ENCODE measurements at regions not wholly inside any gene's neighbourhood (a gene's known extent, or its start where the extent isn't known, plus 50 kb on each side); places are given as distances from the start of the nearest gene placed in this dataset.

DNA sequence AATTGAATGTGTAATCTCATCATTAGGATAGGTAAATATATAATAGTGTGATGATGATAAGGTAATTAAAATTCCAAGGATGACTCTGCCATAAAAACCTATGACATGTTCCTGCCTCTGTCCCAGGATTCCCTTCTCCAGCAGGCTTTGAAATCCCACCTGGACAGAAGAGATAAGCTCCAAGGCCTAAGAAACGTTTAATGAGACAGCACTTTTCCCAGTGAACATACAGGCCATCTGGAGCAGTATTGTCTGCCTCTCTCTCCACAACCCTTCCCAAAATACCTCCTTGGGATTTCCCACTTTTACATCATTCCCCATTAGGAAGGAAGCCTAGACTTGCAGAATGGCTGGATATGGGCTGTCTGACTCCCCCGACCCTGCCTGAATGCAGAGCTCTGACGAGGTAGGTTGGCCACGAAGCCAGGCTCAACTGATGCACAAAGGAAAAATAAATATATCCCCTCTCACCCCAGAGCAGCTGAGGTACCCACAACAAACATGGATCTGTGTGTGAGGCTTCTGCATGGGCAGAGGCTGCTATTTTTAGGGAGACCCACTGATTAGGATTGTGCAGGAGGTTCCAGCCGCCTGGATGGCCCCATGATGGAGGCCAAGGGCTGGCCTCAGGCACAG lies 71.0 kb downstream of the TMPRSS5 start:
- intact Hi-C loops (cut with DNase I), result no loop called here
- no peak for ATAC-seq
- no peak for DNase-seq (ENCODE audit: low spot score)

DNA sequence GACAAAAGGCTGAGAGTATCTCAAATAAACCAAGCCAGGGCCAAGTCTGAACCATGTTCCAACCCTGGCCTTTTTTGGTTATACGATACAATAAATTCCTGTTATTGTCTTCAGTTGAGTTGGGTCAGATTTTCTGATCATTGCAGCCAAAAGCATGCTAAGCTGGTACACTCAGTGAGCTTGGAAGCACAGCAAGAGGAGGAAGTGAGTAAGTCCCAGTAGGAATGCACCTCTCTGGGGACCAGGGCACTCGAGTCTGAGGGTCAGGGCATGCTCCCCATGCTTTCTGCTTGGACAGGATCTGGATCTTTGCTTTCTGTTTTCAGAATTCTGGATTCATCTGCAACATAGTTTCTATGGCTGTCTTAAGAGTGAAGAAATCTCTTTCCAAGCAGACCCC lies 73.1 kb downstream of the TMPRSS5 start:
- DNase-seq (ENCODE audit: low spot score), result no peak

DNA sequence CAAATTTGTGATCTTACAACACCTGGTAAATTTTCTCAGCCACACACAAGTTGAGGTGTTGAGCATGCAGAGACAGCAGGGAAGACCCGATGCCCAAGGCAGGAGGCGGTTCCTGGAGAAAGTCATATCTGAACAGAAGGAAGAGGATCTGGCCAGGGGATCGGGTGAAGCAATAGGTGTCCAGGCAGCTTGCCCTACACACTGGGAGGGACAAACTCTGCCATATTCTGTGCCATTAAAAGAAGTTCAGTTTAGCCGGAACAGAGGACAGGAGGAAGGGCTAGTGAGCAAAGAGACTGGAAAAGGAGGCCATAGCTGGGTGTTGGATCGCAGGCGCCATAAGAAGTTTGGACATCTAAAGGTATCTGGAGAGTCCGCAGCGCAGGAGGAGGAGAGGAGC lies 76.5 kb downstream of the TMPRSS5 start:
- intact Hi-C loops (cut with DNase I), result no loop called here
- DNase-seq (ENCODE audit: low spot score), result no peak
- ATAC-seq, result no peak

More for the DNA sequence above, 73.1 kb downstream of the TMPRSS5 start:
- intact Hi-C loops (cut with DNase I), result no loop called here
- no peak for ATAC-seq

DNA sequence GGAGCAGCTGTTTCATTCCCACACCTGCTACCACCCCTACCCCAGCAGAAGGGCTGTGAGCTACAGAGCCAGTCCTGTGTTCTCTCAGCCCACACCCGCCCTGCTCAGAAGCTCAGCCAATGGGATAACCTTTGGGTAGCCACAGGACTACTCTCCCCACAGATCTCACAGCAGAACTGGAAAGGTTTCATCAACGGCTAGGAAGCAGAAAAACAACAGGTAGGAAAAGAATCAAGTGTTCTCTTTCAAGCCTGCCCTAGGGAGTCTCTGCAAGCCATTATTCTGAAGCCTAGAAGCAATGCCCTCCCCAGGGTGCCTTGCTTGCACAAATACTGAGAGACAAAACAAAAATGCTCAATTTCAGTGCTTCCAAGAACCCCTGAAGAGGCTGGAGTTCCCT lies 77.2 kb downstream of the TMPRSS5 start:
- intact Hi-C loops (cut with DNase I), result no loop called here
- DNase-seq (ENCODE audit: low spot score) (no peak), ATAC-seq (no peak)

DNA sequence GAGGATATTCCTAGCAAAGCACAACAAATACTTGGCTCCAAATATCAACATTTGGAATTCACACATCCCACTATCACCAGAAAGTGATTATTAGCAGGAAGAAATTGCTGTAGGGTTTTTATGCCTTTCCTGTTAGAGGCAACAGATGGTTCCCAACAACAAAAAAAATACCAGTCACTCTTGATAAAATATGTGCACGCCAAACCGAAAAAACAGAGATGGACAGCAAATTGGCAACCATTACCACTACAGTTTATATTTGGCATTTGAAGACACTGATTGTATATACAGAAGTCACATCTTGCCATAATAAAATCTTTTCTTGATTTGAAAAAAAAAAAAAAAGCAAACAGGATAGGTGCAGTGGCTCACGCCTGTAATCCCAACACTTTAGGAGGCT lies 78.2 kb downstream of the TMPRSS5 start:
- DNase-seq (ENCODE audit: low spot score) (no peak), ATAC-seq (no peak)
- intact Hi-C loops (cut with DNase I), result no loop called here

DNA sequence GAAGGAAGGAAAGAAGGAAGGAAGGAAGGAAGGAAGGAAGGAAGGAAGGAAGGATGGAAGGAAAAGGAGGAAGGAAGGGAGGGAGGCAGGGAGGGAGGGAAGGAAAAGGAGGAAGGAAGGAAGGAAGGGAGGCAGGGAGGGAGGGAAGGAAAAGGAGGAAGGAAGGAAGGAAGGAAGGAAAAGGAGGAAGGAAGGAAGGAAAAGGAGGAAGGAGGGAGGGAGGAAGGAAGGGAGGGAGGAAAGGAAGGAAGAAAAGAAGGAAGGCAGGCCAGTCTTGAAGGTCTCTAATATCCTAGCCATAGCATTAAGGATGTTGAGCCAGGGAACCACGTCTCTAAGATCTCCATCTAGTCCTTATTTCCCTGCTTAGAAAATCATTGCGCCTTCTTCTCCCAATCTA lies 78.8 kb downstream of the TMPRSS5 start:
- DNase-seq (ENCODE audit: low spot score), result no peak
- no peak for ATAC-seq
- intact Hi-C loops (cut with DNase I), result no loop called here

DNA sequence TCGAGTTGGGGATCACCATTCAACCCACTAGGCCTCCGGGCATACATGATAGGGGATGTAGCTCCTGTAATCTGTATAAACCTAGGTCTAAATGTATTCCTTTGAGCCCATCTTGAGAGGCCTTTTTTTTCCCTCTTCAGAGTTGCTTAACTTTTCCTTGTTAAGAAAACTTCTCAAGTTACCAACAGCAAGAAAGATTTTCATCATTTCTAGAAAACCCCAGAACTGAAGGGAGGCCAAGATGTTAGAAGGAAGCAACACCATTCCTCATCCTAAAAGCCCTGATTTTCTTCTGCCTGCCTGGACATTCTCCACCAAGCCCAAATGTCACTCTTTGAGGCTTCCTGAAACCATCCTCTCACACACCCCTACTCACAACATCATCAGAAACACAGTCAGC lies 79.4 kb downstream of the TMPRSS5 start:
- ATAC-seq (no peak), DNase-seq (ENCODE audit: low spot score) (no peak)
- intact Hi-C loops (cut with DNase I), result loop anchor here (1.0 kb wide), 1 partner anchor 43 kb away; no protein-coding TSS in a partner anchor

DNA sequence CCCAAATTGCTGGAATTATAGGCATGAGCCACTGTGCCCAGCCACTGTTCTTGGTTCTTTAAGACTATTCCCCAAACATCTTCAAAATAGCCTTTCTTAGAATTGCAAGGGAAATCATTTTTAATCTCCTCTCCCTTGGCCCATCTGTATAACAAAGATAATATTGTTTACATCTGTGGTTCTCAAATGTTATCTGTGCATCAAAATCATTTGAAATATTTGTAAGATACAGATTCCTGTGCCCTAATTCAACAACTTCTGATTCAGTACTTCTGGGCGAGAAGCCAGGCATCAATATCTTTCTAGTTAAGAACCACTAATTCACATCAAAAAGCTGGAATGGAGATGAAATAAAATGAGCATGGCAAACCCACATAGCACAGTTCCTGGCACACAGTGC lies 83.0 kb downstream of the TMPRSS5 start:
- intact Hi-C loops (cut with DNase I), result no loop called here

DNA sequence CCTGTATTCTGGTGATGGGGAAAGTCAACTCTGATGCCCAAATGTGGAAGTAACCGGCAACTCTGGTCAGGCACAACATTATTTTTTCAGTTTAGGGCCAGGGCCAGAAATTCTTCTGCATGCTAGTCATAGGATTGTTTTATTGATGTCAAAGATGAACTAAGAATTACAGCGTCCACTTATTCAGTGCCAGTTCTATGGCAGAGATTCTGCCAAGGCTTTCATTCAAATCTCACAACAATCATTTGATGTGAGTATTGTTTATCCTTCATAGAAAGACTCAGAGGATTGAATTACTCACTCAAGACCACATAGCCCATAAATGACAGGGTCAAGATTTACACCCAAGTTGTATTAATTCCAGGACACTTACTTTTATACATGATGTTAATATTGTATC lies 87.7 kb downstream of the TMPRSS5 start:
- ATAC-seq, result no peak
- intact Hi-C loops (cut with DNase I), result no loop called here

More for the DNA sequence above, 83.0 kb downstream of the TMPRSS5 start:
- ATAC-seq, result no peak
- no peak for DNase-seq (ENCODE audit: low spot score)

DNA sequence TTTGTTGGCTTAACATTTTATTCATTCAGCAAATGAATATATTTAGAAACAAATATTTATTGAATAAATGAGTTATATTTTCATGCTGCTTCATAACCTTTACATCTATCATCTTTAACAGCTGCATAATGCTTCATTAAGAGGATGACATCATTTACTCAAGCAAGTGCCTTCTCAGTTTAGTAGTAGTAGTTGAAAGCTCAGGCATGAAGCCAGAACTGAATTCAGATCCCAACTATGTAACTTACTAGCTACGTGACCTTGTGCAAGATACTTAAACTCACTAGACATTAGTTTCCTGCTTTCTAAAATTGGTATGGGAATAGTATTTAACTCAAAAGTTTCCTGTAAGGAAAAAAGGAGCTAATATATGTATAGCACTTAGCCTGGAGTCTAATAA lies 90.3 kb downstream of the TMPRSS5 start:
- no peak for DNase-seq (ENCODE audit: low spot score)
- intact Hi-C loops (cut with DNase I), result no loop called here
- ATAC-seq, result no peak

More for the DNA sequence above, 87.7 kb downstream of the TMPRSS5 start:
- no peak for DNase-seq (ENCODE audit: low spot score)

DNA sequence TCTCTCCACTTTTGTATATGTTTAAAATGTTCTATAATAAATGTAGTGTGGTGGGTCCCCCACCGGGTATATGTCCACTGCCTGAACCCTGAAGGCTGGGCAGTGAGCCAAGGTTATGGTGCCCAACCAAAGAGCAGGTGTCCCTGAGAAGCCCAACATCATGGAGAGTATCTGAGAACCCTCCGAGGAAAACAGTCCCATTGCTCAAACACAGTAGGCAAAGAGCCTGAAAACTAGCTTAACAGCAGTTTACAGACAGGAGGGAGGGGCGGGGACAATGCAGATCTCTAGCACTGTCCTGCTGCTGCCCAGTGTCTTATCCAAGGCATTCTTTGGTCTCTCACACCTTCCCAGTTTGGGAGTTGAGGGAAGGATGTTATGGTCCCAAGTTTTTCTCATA lies 91.0 kb downstream of the TMPRSS5 start:
- intact Hi-C loops (cut with DNase I), result no loop called here
- DNase-seq (ENCODE audit: low spot score) (no peak), ATAC-seq (no peak)

DNA sequence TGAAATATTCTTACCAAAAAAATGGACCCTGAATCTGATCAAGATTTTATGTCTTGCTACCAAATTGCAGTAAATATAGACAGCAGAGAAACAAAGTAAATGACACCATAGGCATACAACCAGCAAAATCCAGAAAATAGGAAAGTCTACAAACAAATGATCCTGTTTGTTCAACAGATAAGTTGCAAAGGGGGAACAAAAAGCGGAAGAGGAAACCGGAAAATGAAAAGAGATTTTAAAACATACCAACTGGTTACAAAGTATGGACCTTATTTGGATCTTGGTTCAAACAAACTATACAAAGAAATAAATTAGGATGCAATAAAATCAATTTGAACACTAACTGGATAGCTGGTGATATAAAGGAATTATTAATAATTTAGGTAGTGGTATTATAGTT lies 92.0 kb downstream of the TMPRSS5 start:
- ATAC-seq, result no peak
- intact Hi-C loops (cut with DNase I), result no loop called here
- no peak for DNase-seq (ENCODE audit: low spot score)

DNA sequence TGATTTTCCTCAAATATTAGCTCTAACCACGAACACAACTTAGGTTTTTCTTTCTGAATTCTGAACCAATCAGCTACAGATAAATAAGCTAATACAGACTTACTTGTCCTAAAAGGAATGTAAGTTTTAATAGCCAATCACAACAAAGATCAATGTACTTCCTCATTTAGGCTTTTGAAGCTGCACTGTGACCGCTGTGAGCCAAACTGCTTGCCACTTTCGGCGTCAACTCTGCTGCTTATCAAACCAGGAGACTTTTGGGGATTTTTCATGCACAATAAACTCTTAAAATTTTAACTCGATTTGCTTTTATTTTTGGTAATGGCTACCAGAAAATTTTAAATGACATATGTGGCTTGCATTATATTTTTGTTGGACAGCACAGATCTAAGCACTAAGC lies 92.5 kb downstream of the TMPRSS5 start:
- intact Hi-C loops (cut with DNase I), result no loop called here
- ATAC-seq (no peak), DNase-seq (ENCODE audit: low spot score) (no peak)

DNA sequence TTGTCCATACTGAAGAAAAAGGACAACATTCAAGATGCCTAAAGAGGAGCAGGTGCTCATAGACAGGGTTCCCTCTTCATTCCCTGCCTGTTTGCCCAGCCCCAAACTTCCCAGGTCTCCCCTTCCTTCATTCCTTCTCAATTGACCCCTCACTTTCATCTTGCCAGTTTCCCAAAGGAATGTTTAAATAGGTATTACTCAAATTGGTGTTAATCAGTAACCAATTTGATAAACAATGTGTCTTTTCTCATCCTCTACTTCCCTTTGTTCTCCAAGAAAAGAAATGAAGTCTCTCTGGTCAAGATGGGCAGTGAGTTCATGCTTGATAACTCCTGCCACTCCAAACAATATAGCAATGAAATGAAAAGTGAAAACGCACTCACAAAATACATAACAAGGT lies 101.9 kb downstream of the TMPRSS5 start:
- intact Hi-C loops (cut with DNase I), result no loop called here
- ATAC-seq (no peak), DNase-seq (ENCODE audit: low spot score) (no peak)

DNA sequence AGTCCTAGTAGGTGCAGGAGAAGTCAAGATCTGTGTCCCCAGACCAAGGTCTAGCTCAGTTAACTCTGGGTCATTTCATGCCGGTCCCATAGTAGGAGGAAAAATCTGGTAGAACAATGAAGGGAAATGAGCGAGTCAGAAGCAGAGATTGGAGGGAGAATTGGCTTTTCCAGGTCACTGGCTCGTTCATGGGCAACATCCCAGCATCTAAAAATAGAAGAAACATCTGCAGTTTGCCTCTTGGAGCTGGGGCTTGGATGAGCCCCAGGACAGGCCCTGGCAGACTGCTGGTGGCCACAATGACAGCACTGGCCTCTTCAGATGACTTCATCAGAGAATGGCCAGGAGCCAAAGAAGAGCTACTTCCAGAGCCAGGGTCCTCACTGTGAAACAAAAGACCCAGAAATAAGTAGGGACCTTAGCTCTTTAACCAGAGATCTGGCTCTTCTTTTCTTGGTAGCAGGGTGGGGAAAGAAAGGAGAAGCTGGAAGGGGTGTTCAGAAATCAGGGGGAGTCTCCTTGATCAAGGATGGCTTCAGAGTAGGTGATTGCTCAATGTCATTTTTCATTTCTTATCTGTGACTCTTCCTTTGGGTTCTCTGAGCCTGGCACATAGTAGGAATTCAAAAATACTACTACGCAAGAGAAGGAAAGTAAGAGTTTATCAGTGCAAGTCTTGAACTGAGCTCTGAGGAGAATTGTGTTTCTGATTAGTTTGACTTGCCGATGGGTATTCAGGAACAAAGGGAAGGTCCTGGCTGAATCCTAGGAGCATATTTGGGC lies 102.6 kb downstream of the TMPRSS5 start:
- ATAC-seq (peak; percentile 85), DNase-seq (ENCODE audit: low spot score) (no peak)
- intact Hi-C loops (cut with DNase I), result no loop called here

DNA sequence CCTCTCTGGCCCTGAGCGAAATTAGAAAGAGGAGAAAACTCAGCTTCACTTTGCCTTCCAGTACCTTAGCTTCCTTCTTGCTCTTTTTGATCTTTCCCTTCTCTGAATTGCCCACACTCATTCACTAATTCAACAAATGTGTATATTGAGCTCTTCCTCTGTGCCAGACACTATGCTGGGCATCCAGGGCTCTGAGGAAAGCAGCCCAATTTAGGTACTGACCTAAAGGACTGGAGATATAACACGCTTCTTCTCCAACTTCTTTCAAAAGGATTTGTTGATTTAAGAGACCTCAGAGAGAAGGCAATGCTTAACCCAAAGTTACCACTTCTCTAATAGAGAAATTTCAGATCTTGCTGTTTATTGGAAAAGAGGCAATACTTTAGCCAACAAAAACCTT lies 103.6 kb downstream of the TMPRSS5 start:
- no peak for ATAC-seq

DNA sequence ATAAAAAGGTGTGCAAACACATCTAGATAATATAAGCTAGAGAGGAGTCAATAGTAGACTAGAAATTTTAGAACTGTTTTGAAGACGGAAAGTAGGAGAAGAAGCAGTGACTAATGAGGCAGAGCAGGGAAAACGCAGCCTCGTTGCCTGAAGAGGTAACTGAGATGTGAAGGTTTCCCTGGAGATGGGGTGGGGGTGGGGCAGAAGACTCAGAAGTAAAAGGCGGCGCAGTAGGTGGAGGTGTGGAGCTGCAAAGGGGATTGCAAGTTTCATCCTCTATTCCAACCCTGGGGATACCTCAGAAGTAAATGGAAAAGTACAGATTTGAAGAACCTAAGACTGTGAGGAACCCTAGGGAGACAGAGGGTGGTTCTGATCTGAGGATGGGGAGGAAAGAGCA lies 109.5 kb downstream of the TMPRSS5 start:
- intact Hi-C loops (cut with DNase I), result no loop called here
- ATAC-seq (no peak), DNase-seq (ENCODE audit: low spot score) (no peak)

More for the DNA sequence above, 103.6 kb downstream of the TMPRSS5 start:
- DNase-seq (ENCODE audit: low spot score), result no peak
- intact Hi-C loops (cut with DNase I), result no loop called here

DNA sequence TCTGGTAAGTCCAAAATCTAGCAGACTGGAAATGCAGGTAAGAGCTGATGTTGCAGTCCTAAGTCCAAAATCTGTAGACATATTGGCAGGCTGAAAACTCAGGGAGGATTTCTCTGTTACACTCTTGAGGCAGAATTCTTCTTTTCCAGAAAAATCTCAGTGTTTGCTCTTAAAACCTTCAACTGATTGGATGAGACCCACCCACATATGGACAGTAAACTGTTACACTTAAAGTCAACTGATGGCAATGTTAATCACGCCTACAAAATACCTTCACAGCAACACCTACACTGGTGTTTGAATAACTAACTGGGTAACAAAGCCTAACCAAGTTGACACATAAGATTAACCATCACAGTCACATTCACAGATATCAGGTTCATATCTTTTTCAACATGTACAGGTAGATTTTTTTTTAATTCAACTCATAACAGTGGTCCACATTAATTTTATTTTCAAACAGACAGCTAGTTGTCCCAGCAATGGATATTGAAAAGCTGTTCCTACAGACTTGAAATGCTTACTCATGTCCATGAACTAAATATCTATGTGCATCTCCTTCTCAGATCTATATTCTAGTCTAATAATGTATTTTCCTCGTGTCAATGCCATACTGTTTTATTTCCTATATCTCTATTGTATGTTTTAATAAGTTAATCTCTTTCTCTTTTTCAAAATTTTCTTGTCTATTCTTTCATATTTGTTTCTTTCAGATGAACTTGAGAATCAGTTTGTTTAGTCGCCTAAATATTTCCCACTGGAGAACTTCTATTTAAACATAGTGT lies 110.1 kb downstream of the TMPRSS5 start:
- no peak for DNase-seq (ENCODE audit: low spot score)
- ATAC-seq, result no peak

DNA sequence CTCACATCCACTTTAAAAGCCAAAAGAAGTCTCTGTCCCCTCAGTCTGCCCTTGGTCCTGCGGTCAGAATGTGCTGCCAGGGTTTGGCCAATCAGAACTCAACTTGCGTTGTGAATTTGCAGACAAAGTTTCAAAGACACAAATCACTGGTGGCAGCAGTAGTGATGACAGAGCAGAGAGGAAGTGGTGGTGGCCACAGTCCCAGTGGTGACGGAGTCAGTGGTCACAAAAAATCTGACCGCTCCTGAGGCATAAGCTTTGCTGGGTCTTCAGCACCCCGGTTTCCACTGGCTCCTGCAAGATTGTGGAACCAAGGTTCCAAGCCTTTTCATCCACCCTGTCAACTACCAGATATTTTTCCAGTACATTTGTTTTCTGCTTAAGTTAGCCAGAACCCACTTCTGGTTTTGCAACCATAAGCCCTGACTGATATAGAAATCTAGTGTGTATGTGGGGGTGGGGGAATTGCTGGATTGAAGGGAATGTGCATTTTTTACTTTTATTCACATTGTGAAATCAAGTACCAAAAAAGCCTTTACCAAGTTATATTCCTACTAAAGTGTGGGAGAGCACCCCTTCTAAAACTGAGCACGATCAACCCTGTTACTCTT lies 112.3 kb downstream of the TMPRSS5 start:
- DNase-seq (ENCODE audit: low spot score), result no peak
- intact Hi-C loops (cut with DNase I), result no loop called here
- ATAC-seq, result no peak

More for the DNA sequence above, 110.1 kb downstream of the TMPRSS5 start:
- intact Hi-C loops (cut with DNase I), result no loop called here

DNA sequence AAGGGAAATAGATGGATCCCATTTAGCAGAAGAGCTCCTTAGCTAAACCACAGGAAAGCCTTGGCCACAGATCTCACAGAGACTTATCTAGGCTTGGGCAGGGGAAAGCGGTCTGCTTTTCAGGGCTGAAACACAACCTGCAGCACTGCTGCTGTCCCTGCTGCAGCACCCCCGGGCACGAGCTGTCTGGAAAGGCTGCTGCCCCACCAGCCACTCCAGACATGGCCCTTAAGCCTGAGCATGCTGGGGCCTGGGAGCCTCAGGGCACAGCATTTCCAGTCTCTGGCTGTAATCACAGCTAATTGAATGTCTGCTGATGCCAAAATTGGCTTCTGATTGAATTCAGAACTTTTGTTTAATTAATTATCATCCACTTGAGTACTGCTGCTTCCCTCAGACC lies 115.0 kb downstream of the TMPRSS5 start:
- intact Hi-C loops (cut with DNase I), result no loop called here
- DNase-seq (ENCODE audit: low spot score) (no peak), ATAC-seq (no peak)
